ENCODE measurements at regions not wholly inside any gene's neighbourhood (a gene's known extent, or its start where the extent isn't known, plus 50 kb on each side); places are given as distances from the start of the nearest gene placed in this dataset.

GRCh38 chr2:134139611-134140010 lies 114.3 kb upstream of the MGAT5 start:
- peaks cover 12% of the 10 kb centered on the region for H3K79me2 ChIP-seq (replicated peaks; ENCODE audit: insufficient read depth, low read length)

GRCh38 chr2:134140251-134140661 lies 113.6 kb upstream of the MGAT5 start:
- Histone ChIP-seq H3K36me3 (ENCODE audit: insufficient read depth, low read length) (no peaks in the 10 kb centered on the region), H3K79me2 (replicated peaks; ENCODE audit: insufficient read depth, low read length) (peaks cover 12% of the 10 kb centered on the region), H3F3A (ENCODE audit: insufficient read depth, low read length, poor library complexity, severe bottlenecking) (no peaks in the 10 kb centered on the region), H3K4me2 (ENCODE audit: low read length) (no peak overlapping the region), H3K27me3 (ENCODE audit: insufficient read depth, low read depth, low read length) (no peaks in the 10 kb centered on the region), H2AFZ (ENCODE audit: low read depth, low read length) (no peak overlapping the region), H3K9me2 (ENCODE audit: insufficient read depth, low read length) (no peaks in the 10 kb centered on the region), H3K9ac (ENCODE audit: low read length) (no peak overlapping the region), H4K20me1 (ENCODE audit: insufficient read depth) (no peaks in the 10 kb centered on the region), H3K27ac (ENCODE audit: low read length) (no peak overlapping the region), H3K4me3 (ENCODE audit: low read length) (no peak overlapping the region), H3K9me3 (ENCODE audit: low read length) (no peaks in the 10 kb centered on the region)
- no peak for TF ChIP-seq EZH2 (IDR thresholded peaks at IDR 0.05; ENCODE audit: borderline replicate concordance, insufficient read depth, low read length, poor library complexity, severe bottlenecking)

More at GRCh38 chr2:134139611-134140010, 114.3 kb upstream of the MGAT5 start:
- Histone ChIP-seq H2AFZ (ENCODE audit: low read depth, low read length) (no peak overlapping the region), H3K9me2 (ENCODE audit: insufficient read depth, low read length) (no peaks in the 10 kb centered on the region), H3K9me3 (ENCODE audit: low read length) (no peaks in the 10 kb centered on the region), H3K4me2 (ENCODE audit: low read length) (no peak overlapping the region), H3K27ac (ENCODE audit: low read length) (no peak overlapping the region), H3K4me3 (ENCODE audit: low read length) (no peak overlapping the region), H3K27me3 (ENCODE audit: insufficient read depth, low read depth, low read length) (no peaks in the 10 kb centered on the region), H3K36me3 (ENCODE audit: insufficient read depth, low read length) (no peaks in the 10 kb centered on the region), H4K20me1 (ENCODE audit: insufficient read depth) (no peaks in the 10 kb centered on the region), H3F3A (ENCODE audit: insufficient read depth, low read length, poor library complexity, severe bottlenecking) (no peaks in the 10 kb centered on the region), H3K9ac (ENCODE audit: low read length) (no peak overlapping the region)
- no peak for TF ChIP-seq EZH2 (IDR thresholded peaks at IDR 0.05; ENCODE audit: borderline replicate concordance, insufficient read depth, low read length, poor library complexity, severe bottlenecking)
- no peak for TF ChIP-seq TAF1 (IDR thresholded peaks at IDR 0.05; ENCODE audit: low read depth)
- no peak for TF ChIP-seq SMC3 (conservative IDR thresholded peaks at IDR 0.05; ENCODE audit: poor library complexity)
- no peak for TF ChIP-seq EP300 (conservative IDR thresholded peaks at IDR 0.05; ENCODE audit: poor library complexity, severe bottlenecking)
- no peak for TF ChIP-seq REST (IDR thresholded peaks at IDR 0.05; ENCODE audit: borderline replicate concordance)
- TF ChIP-seq MXI1 (conservative IDR thresholded peaks at IDR 0.05; ENCODE audit: poor library complexity, severe bottlenecking), result no peak
- TF ChIP-seq POLR2AphosphoS5 (IDR thresholded peaks at IDR 0.05), result no peak
- TF ChIP-seq RAD21 (conservative IDR thresholded peaks at IDR 0.05), result no peak
- no peak for TF ChIP-seq CTCF (IDR thresholded peaks at IDR 0.05; ENCODE audit: poor library complexity, severe bottlenecking)
